Epithelial cell of esophagus (primary cell): ENCODE measurements at regions not wholly inside any gene's neighbourhood (a gene's known extent, or its start where the extent isn't known, plus 50 kb on each side); places are given as distances from the start of the nearest gene placed in this dataset.

ENCODE experiments used
- DNase-seq: peaks from one replicate; pipeline ENCODE4 v3.0.0; 2010; ENCODE audit warnings: low read depth
- H3K4me3 ChIP-seq: 2 replicates; pipeline ENCODE4 v1.5.1; 2011; ENCODE audit warnings: mild to moderate bottlenecking, low read length, control low read depth
- TF ChIP-seq, protein P1 (sequence below): IDR thresholded peaks from 2 replicates; pipeline ENCODE4 v1.5.1; 2011; ENCODE audit warnings: low read depth, mild to moderate bottlenecking, low read length, control low read depth, inconsistent platforms; ENCODE audit not compliant: insufficient read depth; ENCODE audit errors: missing control alignments

DNA sequence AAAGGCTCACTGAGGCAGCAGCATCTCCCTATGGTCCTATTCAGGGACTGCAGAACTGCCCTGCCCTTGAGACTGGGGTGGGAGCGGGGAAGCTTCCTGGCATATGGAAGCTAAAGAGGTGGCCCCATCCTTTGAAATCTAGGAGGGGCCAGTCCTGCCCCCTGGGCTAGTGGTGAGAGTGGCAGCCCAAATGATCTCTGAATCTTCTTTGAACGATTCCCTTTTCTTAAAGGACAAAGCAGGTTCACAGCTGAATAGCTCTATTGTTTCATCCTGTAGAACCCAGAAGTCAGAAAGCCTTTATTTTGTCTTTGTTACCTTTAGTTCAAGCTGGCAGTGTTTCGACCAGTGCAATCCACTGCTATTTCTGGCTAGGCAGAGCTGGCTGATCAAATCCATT is 741.9 kb downstream of the IRX1 start:
- no peak for DNase-seq

DNA sequence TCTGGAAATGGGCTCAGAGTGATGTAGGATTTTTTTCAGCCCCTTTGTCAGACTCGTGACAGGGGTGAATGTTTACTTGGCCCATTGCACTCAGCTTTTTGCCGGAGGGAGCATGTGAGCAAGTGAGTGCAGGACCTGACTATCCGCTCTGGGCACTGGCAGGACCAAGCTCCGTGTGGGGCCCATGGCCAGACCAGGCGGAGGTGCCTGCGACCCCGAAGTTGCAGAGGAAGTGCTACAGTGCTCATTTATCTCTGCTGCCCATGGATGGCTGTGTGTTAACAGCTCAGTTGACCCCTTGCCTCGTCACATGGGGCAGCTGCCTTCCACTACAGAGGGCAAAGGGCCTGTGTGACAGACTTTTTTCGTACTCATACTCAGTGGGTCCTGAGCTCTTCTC is 744.3 kb downstream of the IRX1 start:
- H3K4me3 ChIP-seq = no peak overlapping the region
- TF ChIP-seq, protein P1, sequence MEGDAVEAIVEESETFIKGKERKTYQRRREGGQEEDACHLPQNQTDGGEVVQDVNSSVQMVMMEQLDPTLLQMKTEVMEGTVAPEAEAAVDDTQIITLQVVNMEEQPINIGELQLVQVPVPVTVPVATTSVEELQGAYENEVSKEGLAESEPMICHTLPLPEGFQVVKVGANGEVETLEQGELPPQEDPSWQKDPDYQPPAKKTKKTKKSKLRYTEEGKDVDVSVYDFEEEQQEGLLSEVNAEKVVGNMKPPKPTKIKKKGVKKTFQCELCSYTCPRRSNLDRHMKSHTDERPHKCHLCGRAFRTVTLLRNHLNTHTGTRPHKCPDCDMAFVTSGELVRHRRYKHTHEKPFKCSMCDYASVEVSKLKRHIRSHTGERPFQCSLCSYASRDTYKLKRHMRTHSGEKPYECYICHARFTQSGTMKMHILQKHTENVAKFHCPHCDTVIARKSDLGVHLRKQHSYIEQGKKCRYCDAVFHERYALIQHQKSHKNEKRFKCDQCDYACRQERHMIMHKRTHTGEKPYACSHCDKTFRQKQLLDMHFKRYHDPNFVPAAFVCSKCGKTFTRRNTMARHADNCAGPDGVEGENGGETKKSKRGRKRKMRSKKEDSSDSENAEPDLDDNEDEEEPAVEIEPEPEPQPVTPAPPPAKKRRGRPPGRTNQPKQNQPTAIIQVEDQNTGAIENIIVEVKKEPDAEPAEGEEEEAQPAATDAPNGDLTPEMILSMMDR = no peak
- DNase-seq = no peak

More for the DNA sequence above, 741.9 kb downstream of the IRX1 start:
- TF ChIP-seq, protein P1 = no peak
- H3K4me3 ChIP-seq = no peak overlapping the region

DNA sequence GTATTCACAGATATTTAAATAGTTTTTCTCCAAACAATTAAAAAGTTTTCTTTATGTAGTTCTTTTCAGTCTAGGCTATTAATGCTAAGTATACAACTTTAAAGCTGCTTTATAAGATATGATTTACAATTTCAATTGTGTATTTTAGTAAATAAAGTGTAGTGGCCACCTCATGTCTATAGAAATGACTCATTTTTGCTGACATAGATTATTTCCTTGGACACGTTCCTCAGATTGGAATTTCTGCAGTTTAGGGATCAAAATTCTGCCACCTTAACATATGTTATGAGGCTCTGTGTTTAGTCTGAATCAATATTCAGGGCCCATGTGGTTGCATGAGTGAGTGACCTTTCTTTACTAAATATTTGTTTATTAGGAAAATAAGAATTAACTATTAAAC is 750.2 kb downstream of the IRX1 start:
- DNase-seq = no peak
- H3K4me3 ChIP-seq = no peak overlapping the region
- TF ChIP-seq, protein P1 = no peak

DNA sequence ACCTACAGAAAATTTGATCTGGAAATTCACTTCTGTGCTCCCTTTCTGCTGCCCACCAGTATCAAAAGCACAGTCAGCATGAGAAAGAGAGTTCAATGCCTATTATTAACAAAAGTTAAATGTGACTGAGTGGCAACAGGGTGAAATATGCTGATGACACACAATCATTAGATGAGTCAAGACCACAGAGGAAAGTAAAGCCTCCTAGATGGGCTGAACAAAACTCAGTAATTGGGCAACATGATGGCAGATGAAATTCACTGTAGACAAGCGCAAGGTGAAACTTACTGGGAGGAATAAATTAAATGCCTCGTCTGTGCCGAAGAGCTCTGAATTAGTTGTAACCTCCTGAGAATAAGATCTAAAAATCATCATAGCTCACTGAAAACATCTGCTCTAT is 752.8 kb downstream of the IRX1 start:
- TF ChIP-seq, protein P1 = no peak
- H3K4me3 ChIP-seq = no peak overlapping the region
- peak; percentile 24 for DNase-seq

DNA sequence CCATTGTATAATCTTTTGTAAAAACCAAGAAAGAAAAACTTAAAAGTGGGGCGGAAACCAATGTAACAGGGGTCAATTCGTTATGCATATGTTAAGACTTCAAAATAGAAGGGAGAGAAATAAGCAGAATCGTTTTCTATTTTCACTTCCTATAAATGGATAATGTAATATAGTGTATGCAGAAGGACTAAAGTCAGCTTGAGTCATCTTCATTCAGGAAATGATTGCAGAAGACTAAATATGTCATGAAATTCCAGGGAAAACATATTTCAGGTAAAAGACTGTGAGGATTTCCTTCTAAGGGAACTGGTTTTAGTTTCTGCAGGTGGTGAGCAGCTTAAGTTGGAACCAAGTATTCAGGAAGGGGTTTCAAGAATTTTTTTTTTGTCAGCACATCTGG is 753.3 kb downstream of the IRX1 start:
- no peak overlapping the region for H3K4me3 ChIP-seq
- peak; percentile 2 for DNase-seq
- TF ChIP-seq, protein P1 = no peak

DNA sequence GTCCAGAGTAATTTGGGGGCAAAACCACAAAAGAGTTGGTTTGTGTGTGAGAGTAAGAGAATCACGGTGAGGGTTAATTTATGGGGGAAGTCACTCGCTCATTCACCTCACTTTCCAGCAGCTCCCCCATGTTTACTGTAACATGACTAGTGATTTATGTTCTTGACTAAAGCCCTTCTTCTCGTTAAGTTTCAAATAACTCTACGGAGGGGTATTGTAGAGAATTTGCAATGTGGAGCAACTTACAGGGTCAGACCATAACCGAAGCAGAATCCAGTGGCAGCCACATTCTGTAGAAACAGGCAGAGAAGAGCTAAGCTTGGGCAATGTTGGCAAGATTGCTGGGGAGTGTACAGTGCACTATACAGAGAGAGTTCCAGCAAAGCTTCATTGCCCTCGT is 760.6 kb downstream of the IRX1 start:
- no peak for DNase-seq
- TF ChIP-seq, protein P1 = no peak
- no peak overlapping the region for H3K4me3 ChIP-seq

DNA sequence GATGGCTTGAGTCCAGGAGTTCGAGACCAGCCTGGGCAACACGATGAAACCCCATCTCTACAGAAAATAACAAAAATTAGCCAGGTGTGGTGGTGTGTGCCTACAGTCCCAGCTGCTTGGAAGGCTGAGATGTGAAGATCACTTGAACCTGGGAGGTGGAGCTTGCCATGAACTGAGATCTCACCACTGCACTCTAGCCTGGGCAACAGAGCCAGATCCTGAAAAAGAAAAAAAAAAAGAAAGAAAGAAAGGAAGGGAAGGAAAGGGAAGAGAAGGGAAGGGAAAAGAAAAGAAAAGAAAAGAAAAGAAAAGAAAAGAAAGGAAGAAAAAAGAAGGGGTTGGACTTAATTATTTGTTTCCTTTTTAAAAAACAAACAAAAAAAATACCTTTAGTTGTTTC is 764.2 kb downstream of the IRX1 start:
- no peak for DNase-seq
- H3K4me3 ChIP-seq = no peak overlapping the region
- TF ChIP-seq, protein P1 = no peak
